SHP77 (cell line): ENCODE measurements at regions not wholly inside any gene's neighbourhood (a gene's known extent, or its start where the extent isn't known, plus 50 kb on each side); places are given as distances from the start of the nearest gene placed in this dataset.
"Not testable (repeated sequence)": the region's sequence is repeated elsewhere in the genome, so short reads cannot be mapped to it uniquely, and the experiment has no call there.

Experiments used
- DNase-seq, 2 experiments: peaks; one replicate each; lab custom pipeline; 2025; lab: John Stamatoyannopoulos, UW

DNA sequence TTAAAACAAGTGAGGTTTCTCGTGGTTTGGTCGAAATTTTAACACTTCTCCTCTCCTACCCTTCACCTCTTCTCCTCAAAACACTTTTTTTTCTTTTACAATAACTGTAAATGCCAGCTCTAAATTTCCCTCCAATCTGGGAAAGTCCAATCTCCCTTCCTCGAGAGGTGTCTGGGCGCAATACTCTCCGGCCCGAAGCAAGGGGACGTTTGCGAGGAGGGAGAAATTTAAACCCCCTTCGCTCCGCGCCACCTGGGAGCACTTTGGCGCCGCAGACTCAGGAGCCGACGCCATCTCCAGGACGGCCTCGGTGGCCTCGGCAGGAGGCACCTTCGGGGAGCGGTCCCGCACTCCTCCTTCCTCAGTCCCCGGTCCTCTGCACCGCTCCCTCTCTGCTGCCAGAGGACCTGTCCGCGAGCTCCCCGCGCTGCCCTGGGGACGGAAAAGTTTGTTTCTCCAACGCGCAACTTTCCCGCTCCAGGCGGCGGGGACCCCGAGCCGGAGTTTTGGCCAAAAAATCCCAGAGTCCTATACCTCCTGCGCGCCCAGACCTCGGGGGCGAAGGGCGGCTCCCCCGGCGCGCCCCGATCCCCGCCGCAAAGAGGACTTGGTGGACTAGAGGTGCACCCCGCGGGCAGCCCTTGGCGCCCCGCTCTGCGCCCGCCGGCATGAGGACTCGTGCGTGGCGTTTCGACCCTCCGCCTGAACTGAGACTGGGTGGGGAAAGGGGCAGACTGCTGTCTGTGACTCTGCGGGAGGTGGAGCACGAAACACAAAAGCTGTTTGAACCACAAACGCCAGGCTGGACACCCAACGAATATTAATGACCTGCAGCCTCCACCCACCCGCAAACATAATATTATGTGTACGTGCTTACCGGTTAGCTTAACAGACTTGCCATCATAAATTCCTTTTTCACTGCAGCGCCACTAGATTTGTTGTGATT, 95.2 kb upstream of the HMGA2 start:
- no peak for DNase-seq

GRCh38 chr12:65731771-65732170, 92.5 kb upstream of the HMGA2 start:
- no peak for DNase-seq

DNA sequence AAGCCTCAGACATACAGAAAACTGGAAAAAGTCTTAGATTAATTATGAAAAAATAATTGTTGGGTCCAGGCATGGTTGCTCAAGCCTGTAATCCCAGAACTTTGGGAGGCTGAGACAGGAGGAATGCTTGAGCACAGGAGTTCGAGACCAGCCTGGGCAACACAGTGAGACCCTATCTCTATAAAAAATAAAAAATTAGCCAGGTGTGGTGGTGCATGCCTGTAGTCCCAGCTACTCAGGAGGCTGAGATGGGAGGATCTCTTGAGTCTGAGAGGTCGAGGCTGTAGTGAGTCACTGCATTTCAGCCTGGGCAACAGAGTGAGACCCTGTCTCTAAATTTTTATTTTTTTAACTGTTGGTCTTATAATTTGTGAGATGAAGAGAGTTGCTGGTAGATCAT, 90.6 kb upstream of the HMGA2 start:
- not testable (repeated sequence) for DNase-seq

DNA sequence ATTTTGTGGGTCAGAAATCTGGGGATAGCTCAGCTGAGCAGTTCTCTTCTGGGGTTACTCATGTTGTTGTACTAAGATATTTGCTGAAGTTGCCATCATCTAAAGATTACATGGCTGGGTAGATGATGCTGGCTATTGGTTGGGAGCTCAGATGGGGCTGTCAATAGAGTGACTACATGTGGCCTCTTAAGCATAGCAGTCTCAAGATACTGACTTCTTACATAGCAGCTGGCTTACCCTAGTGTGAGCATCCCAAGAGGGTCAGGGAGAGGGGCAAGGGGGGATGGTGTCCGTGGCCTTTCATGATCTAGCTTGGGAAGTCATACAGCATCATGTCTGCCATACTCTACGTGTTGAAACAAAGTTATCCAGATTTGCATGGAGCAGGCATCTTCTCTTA, 90.1 kb upstream of the HMGA2 start:
- DNase-seq, result no peak

DNA sequence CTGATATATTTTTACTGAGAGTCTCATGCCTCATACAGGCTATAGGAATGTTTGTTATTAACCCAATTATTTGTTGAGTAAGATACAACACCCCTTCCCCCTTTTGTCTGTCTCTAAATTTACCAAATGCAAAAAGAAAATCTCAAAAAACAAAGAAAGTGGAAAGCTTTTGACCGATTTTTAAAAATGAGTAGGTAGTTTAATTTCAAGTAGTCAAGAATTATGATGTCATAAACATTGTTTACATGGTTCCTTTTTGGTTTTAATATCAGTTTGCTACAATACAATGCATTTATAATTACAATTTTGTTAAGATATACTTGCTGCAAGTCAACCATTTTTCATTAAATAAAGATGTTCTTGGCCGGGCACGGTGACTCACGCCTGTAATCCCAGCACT, 84.7 kb upstream of the HMGA2 start:
- no peak for DNase-seq

- no peak for DNase-seq
Measured at GRCh38 chr12:65740506-65740872, 83.8 kb upstream of the HMGA2 start.

- no peak for DNase-seq
Measured at GRCh38 chr12:65740873-65741600, 83.2 kb upstream of the HMGA2 start.

GRCh38 chr12:65741656-65742017, 82.6 kb upstream of the HMGA2 start:
- DNase-seq, result no peak

GRCh38 chr12:65742018-65743010, 82.0 kb upstream of the HMGA2 start:
- no peak for DNase-seq

DNA sequence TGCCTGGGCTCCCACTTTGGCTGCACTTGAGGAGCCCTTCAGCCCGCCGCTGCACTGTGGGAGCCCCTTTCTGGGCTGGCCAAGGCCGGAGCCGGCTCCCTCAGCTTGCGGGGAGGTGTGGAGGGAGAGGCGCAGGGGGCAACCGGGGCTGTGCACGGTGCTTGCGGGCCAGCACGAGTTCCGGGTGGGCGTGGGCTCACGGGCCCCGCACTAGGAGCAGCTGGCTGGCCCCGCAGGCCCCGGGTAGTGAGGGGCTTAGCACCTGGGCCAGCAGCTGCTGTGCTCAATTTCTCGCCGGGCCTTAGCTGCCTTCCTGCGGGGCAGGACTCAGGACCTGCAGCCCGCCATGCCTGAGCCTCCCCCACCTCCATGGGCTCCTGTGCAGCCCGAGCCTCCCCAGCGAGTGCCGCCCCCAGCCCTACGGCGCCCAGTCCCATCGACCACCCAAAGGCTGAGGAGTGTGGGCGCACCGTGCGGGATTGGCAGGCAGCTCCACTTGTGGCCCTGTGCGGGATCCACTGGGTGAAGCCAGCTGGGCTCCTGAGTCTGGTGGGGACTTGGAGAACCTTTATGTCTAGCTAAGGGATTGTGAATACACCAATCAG, 79.9 kb upstream of the HMGA2 start:
- not testable (repeated sequence) for DNase-seq

DNA sequence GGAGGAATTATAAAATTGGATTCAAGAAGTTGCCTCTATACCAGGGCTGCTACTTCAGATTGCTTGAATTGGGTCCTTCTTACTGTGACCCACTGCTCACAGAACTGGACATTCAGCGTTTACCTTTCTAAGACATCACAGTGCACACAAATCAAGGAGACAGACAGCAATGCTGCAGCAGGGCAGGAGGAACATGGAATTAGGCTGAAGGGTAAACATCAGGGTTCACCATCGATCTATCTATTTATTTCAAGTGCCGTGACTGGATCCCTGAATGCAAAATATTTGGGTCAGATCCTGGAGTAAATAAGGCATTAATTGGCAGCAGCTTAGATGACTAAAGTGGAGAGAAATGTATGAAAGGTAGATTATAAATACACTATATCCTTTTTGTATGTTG, 76.9 kb upstream of the HMGA2 start:
- DNase-seq, result no peak

DNA sequence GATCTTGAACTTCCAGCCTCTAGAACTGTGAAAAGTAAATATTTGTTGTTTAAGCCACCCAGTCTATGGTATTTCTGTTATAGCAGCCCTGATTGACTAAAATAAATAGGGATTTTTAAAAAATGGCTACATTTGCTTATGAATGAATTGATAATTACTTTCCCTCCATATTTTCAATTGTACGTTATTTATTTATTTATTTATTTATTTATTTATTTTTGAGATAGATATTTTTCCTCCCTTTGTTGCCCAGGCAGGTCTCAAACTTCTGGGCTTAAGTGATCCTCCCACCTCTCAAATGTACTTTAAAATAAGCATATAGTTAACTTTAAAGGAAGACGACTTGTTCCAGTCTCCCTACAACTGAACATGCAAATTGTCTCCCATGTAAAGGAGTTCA, 76.0 kb upstream of the HMGA2 start:
- no peak for DNase-seq

DNA sequence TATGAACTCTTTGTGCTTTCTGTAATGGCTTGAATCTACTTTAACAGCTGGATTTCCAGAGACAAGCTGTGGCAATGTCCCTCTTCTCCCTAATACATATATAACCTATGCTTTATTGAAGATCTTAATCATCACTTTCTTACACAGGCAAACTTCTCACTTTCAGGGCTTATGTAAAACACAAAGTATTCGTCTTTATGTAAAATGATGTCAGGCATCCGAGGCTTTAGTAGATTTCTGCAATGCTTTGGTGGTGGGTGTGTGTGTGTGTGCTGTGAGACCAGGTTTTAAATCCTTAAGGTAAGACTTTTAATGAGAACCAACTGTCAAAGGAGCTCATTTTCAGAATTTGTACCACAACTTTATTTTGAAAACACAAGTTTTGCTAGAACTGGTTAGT, 70.0 kb upstream of the HMGA2 start:
- DNase-seq, result no peak

- no peak for DNase-seq
Measured at GRCh38 chr12:65754744-65755595, 69.3 kb upstream of the HMGA2 start.

DNA sequence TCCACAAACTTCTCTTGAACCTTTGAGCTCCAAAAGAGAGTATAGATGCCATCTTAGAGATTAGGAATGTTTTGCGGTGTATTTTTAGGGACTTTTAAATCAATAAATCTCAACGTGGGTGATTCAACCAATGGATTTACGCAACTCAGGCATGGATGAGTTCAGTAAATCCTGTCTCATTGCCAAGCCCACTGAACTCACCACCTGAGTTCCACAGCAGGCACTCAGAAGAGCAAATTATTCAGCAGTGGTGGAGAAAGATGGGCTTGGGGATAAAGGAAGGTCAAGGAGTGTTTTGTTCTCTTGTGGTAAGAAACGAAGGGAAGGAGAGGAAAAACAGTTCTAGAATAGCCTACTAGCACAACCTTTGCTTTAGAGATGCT, 68.7 kb upstream of the HMGA2 start:
- DNase-seq, result no peak

DNA sequence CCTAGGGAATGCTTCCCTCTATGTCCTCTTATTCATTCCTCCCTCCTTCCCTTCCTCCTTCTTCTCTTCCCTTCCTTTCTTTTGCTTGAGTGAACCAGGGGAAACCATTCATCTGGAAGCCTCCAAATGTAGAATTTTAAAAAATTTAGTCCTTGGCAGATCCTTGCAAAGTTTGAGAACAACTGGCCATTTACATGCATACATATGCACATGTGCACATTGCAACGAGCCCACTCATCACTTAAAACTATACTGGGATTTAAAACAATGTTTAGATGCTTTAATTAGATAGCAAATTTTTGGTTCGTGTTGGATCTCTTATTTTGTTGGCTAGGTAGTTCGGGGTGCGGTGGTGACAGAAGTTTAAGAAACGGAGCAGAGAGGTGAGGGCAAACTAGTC, 68.0 kb upstream of the HMGA2 start:
- no peak for DNase-seq

- no peak for DNase-seq
Measured at GRCh38 chr12:65756956-65757511, 67.2 kb upstream of the HMGA2 start.

DNA sequence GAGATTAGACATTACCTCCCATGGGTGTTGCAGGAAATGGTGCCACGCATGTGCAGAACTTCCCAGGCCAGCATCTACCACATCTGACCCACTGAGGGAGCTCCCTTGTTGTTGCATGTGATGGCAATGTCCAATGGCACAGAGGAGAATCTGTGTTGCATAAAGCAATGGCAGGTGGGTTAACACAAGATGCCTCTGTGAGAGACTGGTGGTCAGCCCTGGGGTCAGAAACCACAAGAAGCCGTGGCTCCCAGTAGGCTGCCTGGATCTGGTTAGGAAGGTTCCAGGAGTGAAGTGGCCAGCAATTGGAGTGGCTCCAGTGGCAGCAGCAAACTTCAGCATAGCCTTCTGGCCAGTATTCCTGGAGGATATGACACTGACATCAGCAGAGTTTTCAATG, 65.9 kb upstream of the HMGA2 start:
- no peak for DNase-seq

- no peak for DNase-seq
Measured at GRCh38 chr12:65759735-65760134, 64.5 kb upstream of the HMGA2 start.

- DNase-seq, result no peak
Measured at GRCh38 chr12:65761301-65761700, 63.0 kb upstream of the HMGA2 start.

GRCh38 chr12:65764325-65764724, 60.0 kb upstream of the HMGA2 start:
- DNase-seq, result no peak
